ACC112 (cell line): ENCODE measurements at regions not wholly inside any gene's neighbourhood (a gene's known extent, or its start where the extent isn't known, plus 50 kb on each side); places are given as distances from the start of the nearest gene placed in this dataset.
"Not testable (repeated sequence)": the region's sequence is repeated elsewhere in the genome, so short reads cannot be mapped to it uniquely, and the experiment has no call there.

ENCODE experiments used
- H2AFZ ChIP-seq: fragments of 200-600 bp; sonication (generic); one replicate; pipeline ENCODE4 v1.6.0; 2017; ENCODE audit warnings: antibody characterized with exemption, low read length; ENCODE audit not compliant: unreplicated experiment
- H3K27ac ChIP-seq: fragments of 200-600 bp; sonication (generic); 2 replicates; pipeline ENCODE4 v1.5.1; 2014; ENCODE audit warnings: low read depth, mild to moderate bottlenecking, antibody characterized with exemption, low read length, moderate library complexity
- H3K27me3 ChIP-seq: fragments of 200-600 bp; sonication (generic); 2 replicates; pipeline ENCODE4 v1.6.1; 2014; ENCODE audit warnings: mild to moderate bottlenecking, antibody characterized with exemption, low read length, moderate library complexity, mixed read lengths; ENCODE audit not compliant: insufficient read depth
- H3K36me3 ChIP-seq: fragments of 200-600 bp; sonication (generic); 2 replicates; pipeline ENCODE4 v1.6.1; 2016; ENCODE audit warnings: mild to moderate bottlenecking, antibody characterized with exemption, low read length, moderate library complexity, mixed read lengths; ENCODE audit not compliant: insufficient read depth
- H3K4me1 ChIP-seq: fragments of 200-600 bp; sonication (generic); one replicate; pipeline ENCODE4 v1.6.1; 2016; ENCODE audit warnings: low read length, mixed read lengths; ENCODE audit not compliant: insufficient read depth, unreplicated experiment, control insufficient read depth
- H3K4me3 ChIP-seq: fragments of 200-600 bp; sonication (generic); 2 replicates; pipeline ENCODE4 v1.5.1; 2014; ENCODE audit warnings: mild to moderate bottlenecking, low read depth, low read length
- H3K79me2 ChIP-seq: fragments of 200-600 bp; sonication (generic); one replicate; pipeline ENCODE4 v1.6.0; 2016; ENCODE audit warnings: low read length; ENCODE audit not compliant: control insufficient read depth, unreplicated experiment, insufficient read depth

GRCh38 chr13:76586842-76587241, 299.4 kb downstream of the KCTD12 start:
- H3K27me3 ChIP-seq: no peaks in the 10 kb centered on the region
- no peaks in the 10 kb centered on the region for H3K36me3 ChIP-seq

GRCh38 chr13:76579701-76580100, 306.5 kb downstream of the KCTD12 start:
- H3K27ac ChIP-seq: no peak overlapping the region
- no peaks in the 10 kb centered on the region for H3K36me3 ChIP-seq
- no peaks in the 10 kb centered on the region for H3K79me2 ChIP-seq
- no peaks in the 10 kb centered on the region for H3K27me3 ChIP-seq
- H3K4me1 ChIP-seq: no peaks in the 10 kb centered on the region
- no peak overlapping the region for H2AFZ ChIP-seq
- H3K4me3 ChIP-seq: no peak overlapping the region

More at GRCh38 chr13:76586842-76587241, 299.4 kb downstream of the KCTD12 start:
- Histone ChIP-seq H3K4me1 (no peaks in the 10 kb centered on the region), H3K4me3 (no peak overlapping the region), H3K27ac (no peak overlapping the region), H2AFZ (no peak overlapping the region), H3K79me2 (no peaks in the 10 kb centered on the region)

- not testable (repeated sequence) for H3K4me1 ChIP-seq, H3K27ac ChIP-seq, H3K79me2 ChIP-seq, H2AFZ ChIP-seq, H3K4me3 ChIP-seq, H3K36me3 ChIP-seq, H3K27me3 ChIP-seq
Measured at GRCh38 chr13:76575634-76576033, 310.6 kb downstream of the KCTD12 start.

- no peak overlapping the region for H2AFZ ChIP-seq
- H3K4me1 ChIP-seq: no peaks in the 10 kb centered on the region
- no peak overlapping the region for H3K4me3 ChIP-seq
- no peaks in the 10 kb centered on the region for H3K27me3 ChIP-seq
- H3K36me3 ChIP-seq: no peaks in the 10 kb centered on the region
- H3K79me2 ChIP-seq: no peaks in the 10 kb centered on the region
- H3K27ac ChIP-seq: no peak overlapping the region
Measured at GRCh38 chr13:76570510-76570971, 315.7 kb downstream of the KCTD12 start.

- Histone ChIP-seq H2AFZ (no peak overlapping the region), H3K4me1 (peaks cover 6% of the 10 kb centered on the region), H3K27me3 (no peaks in the 10 kb centered on the region), H3K4me3 (no peak overlapping the region), H3K27ac (no peak overlapping the region), H3K79me2 (no peaks in the 10 kb centered on the region), H3K36me3 (no peaks in the 10 kb centered on the region)
Measured at GRCh38 chr13:76556627-76557026, 329.6 kb downstream of the KCTD12 start.

- H3K4me3 ChIP-seq: no peak overlapping the region
- H3K27me3 ChIP-seq: no peaks in the 10 kb centered on the region
- no peaks in the 10 kb centered on the region for H3K79me2 ChIP-seq
- H3K36me3 ChIP-seq: no peaks in the 10 kb centered on the region
- H3K4me1 ChIP-seq: peaks cover 6% of the 10 kb centered on the region
- no peak overlapping the region for H2AFZ ChIP-seq
- H3K27ac ChIP-seq: no peak overlapping the region
Measured at GRCh38 chr13:76552807-76553206, 333.4 kb downstream of the KCTD12 start.

GRCh38 chr13:76552041-76552772, 334.0 kb downstream of the KCTD12 start:
- H3K36me3 ChIP-seq: no peaks in the 10 kb centered on the region
- peaks cover 6% of the 10 kb centered on the region for H3K4me1 ChIP-seq
- no peaks in the 10 kb centered on the region for H3K79me2 ChIP-seq
- H3K27ac ChIP-seq: peak overlapping the region; percentile 29; the same call in 1 of the 2 replicates
- no peaks in the 10 kb centered on the region for H3K27me3 ChIP-seq
- peak overlapping the region; percentile 58 for H3K4me3 ChIP-seq
- peak overlapping the region; percentile 82 for H2AFZ ChIP-seq

- Histone ChIP-seq H3K27ac (no peak overlapping the region), H3K27me3 (no peaks in the 10 kb centered on the region), H3K4me1 (no peaks in the 10 kb centered on the region), H3K4me3 (no peak overlapping the region), H3K79me2 (no peaks in the 10 kb centered on the region), H2AFZ (no peak overlapping the region), H3K36me3 (no peaks in the 10 kb centered on the region)
Measured at GRCh38 chr13:76542176-76542575, 344.0 kb downstream of the KCTD12 start.

- no peaks in the 10 kb centered on the region for H3K36me3 ChIP-seq
- H3K4me3 ChIP-seq: no peak overlapping the region
- no peaks in the 10 kb centered on the region for H3K79me2 ChIP-seq
- H3K27me3 ChIP-seq: no peaks in the 10 kb centered on the region
- no peak overlapping the region for H2AFZ ChIP-seq
- no peaks in the 10 kb centered on the region for H3K4me1 ChIP-seq
- H3K27ac ChIP-seq: no peak overlapping the region
Measured at GRCh38 chr13:76538004-76538403, 348.2 kb downstream of the KCTD12 start.

GRCh38 chr13:76533251-76533650, 353.0 kb downstream of the KCTD12 start:
- no peak overlapping the region for H3K4me3 ChIP-seq
- no peaks in the 10 kb centered on the region for H3K4me1 ChIP-seq
- no peaks in the 10 kb centered on the region for H3K36me3 ChIP-seq
- no peak overlapping the region for H3K27ac ChIP-seq
- no peaks in the 10 kb centered on the region for H3K27me3 ChIP-seq
- H2AFZ ChIP-seq: no peak overlapping the region
- no peaks in the 10 kb centered on the region for H3K79me2 ChIP-seq

GRCh38 chr13:76527041-76527440, 359.2 kb downstream of the KCTD12 start:
- Histone ChIP-seq H2AFZ (no peak overlapping the region), H3K4me3 (no peak overlapping the region)

More at GRCh38 chr13:76527041-76527440, 359.2 kb downstream of the KCTD12 start:
- no peaks in the 10 kb centered on the region for H3K36me3 ChIP-seq
- no peaks in the 10 kb centered on the region for H3K4me1 ChIP-seq
- H3K27me3 ChIP-seq: no peaks in the 10 kb centered on the region
- no peaks in the 10 kb centered on the region for H3K79me2 ChIP-seq
- no peak overlapping the region for H3K27ac ChIP-seq
